ENCODE measurements at regions not wholly inside any gene's neighbourhood (a gene's known extent, or its start where the extent isn't known, plus 50 kb on each side); places are given as distances from the start of the nearest gene placed in this dataset.

DNA sequence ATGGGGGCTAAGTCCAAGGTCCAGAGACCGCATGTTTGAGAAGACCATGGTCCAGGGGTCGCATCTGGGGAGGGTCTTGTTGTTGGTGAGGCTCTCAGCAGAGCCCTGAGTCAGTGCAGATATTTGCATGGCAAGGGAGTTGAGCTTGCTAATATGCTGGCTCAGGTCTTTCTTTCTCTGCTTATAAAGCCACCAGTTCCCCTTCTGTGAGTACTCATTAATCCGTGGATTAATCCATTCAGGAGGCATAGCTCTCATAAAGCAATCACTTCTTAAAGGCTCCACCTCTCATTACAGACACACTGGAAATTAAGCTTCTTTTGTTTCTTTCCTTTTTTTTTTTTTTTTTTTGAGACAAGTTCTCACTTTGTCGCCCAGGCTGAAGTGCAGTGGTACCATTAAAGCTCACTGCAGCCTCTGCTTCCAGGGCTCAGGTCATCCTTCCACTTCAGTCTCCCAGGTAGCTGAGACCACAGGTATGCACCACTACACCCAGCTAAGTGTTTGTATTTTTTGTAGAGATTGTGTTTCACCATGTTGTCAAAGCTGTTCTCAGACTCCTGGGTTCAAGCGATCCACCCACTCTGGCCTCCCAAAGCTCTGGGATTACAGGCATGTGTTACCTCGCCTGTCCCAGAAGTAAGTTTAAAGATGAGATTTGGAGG lies 216.4 kb downstream of the SLITRK5 start:
- Mint-ChIP-seq H3K27me3 (no peaks in the 10 kb centered on the region), H3K4me3 (no peak overlapping the region), H3K4me1 (no peaks in the 10 kb centered on the region), H3K27ac (no peak overlapping the region), H3K36me3 (no peaks in the 10 kb centered on the region), H3K9me3 (peaks cover 0 to 11% (median 4%) of the 10 kb centered on the region in 9 donors)
- POLR2A ChIA-PET: no interaction called here
- DNase-seq (no peak), ATAC-seq (no peak)

- DNase-seq (no peak), ATAC-seq (no peak)
- Mint-ChIP-seq H3K4me3 (no peak overlapping the region), H3K9me3 (peaks cover 0 to 12% (median 4%) of the 10 kb centered on the region in 9 donors), H3K36me3 (no peaks in the 10 kb centered on the region), H3K27me3 (no peaks in the 10 kb centered on the region), H3K27ac (no peak overlapping the region), H3K4me1 (no peaks in the 10 kb centered on the region)
- POLR2A ChIA-PET: no interaction called here
Observed at GRCh38 chr13:87889254-87889653, 218.1 kb downstream of the SLITRK5 start.

DNA sequence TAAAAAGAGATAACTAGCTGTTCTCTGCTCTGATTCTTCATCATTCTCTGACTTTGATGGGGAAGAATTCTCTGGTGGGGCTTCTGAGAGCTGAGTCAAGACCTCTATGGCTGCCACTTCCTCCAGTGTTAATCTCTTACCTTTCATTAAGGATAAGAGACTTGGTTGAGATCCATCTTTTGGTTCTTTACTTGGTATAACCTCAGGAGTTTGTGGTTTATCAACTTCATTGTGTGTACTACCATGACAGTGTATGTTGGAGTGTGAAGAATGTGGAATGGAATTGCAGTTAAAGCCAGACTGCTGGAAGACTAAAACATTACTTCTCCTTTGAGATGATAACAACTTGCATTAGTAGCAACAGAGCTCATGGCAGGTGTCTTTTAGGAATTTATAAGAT lies 222.0 kb downstream of the SLITRK5 start:
- Mint-ChIP-seq H3K9me3 (peaks cover 0 to 7% (median 3%) of the 10 kb centered on the region in 9 donors), H3K27ac (no peak overlapping the region), H3K4me1 (peaks cover 0 to 2% (median 0%) of the 10 kb centered on the region in 4 donors), H3K27me3 (no peaks in the 10 kb centered on the region), H3K4me3 (no peak overlapping the region), H3K36me3 (no peaks in the 10 kb centered on the region)
- ATAC-seq (no peak), DNase-seq (no peak)
- POLR2A ChIA-PET: no interaction called here

DNA sequence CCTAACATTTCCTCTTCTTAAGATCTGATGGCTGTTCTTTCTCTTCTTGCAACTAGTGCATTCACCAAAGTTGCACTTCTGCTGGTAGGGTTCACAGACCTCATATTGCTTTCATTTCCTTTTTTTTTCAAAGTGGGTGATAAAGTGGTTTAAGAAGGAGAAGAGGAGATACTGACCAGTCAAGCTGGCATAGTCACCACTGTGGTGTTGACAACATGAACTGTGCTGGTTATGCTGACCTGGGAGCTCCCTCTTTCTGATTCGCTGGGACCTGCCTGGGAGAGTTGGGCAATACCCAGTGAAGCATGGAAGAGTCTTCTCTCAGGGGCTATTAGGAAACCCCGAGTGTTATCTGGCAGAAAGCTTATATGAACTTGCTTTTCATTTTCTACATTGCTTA lies 222.9 kb downstream of the SLITRK5 start:
- H3K27ac Mint-ChIP-seq: no peak overlapping the region
- DNase-seq: no peak
- H3K4me3 Mint-ChIP-seq: no peak overlapping the region
- H3K36me3 Mint-ChIP-seq: no peaks in the 10 kb centered on the region
- H3K27me3 Mint-ChIP-seq: no peaks in the 10 kb centered on the region
- no peak for ATAC-seq
- H3K4me1 Mint-ChIP-seq: peaks cover 0 to 2% (median 0%) of the 10 kb centered on the region in 4 donors
- peaks cover 0 to 9% (median 4%) of the 10 kb centered on the region in 9 donors for H3K9me3 Mint-ChIP-seq
- POLR2A ChIA-PET: no interaction called here

GRCh38 chr13:87903553-87903952 lies 232.4 kb downstream of the SLITRK5 start:
- H3K27me3 Mint-ChIP-seq: no peaks in the 10 kb centered on the region

DNA sequence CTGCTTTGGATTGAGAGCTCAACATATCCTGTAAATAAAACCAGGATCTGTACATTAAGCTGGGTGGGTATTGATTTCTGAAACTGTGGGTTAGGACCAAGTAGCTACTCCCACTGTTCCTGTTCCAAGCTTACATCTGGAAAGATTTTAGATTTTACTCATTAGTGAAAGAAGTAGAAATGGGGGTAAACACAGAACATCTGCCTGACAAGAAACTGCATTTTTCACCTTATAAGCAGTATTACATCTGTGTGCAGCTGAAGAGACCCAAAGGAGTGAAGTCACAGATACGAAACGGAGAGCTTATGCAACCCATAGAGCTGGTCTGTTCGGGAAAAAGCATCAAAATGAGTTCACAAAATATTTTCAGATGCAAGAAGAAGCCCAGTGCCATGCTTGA lies 235.2 kb downstream of the SLITRK5 start:
- POLR2A ChIA-PET: no interaction called here
- H3K4me1 Mint-ChIP-seq: no peaks in the 10 kb centered on the region
- H3K4me3 Mint-ChIP-seq: no peak overlapping the region
- H3K27ac Mint-ChIP-seq: no peak overlapping the region
- H3K27me3 Mint-ChIP-seq: no peaks in the 10 kb centered on the region
- ATAC-seq (no peak), DNase-seq (no peak)
- no peaks in the 10 kb centered on the region for H3K36me3 Mint-ChIP-seq
- peaks cover 0 to 8% (median 0%) of the 10 kb centered on the region in 9 donors for H3K9me3 Mint-ChIP-seq

More at GRCh38 chr13:87903553-87903952, 232.4 kb downstream of the SLITRK5 start:
- POLR2A ChIA-PET: no interaction called here
- Mint-ChIP-seq H3K4me1 (no peaks in the 10 kb centered on the region), H3K36me3 (no peaks in the 10 kb centered on the region), H3K27ac (no peak overlapping the region), H3K4me3 (no peak overlapping the region), H3K9me3 (peaks cover 0 to 12% (median 0%) of the 10 kb centered on the region in 9 donors)
- ATAC-seq: no peak
- DNase-seq: no peak

- H3K27ac Mint-ChIP-seq: no peak overlapping the region
- no peak for ATAC-seq
Observed at GRCh38 chr13:87907202-87907601, 236.0 kb downstream of the SLITRK5 start.

DNA sequence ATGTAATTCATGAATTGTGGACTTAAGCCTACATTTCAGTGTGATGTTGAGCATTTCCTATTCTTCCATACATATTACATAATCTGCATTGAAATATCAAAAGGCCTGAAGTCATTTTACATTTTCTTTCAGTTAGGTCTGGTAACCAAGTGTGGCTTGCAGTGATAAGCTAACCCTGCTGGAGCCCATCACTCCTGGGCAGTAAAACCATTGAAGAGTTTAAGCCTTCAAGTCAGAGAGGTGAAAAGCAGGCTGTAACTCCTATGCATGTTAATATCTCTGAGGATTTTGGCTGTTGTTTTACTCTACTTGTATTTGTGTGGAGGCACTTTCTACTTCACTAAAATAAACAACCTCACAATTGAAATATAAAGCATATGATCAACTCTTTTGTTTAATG lies 248.8 kb downstream of the SLITRK5 start:
- Mint-ChIP-seq H3K27me3 (no peaks in the 10 kb centered on the region), H3K4me1 (no peaks in the 10 kb centered on the region), H3K36me3 (no peaks in the 10 kb centered on the region), H3K9me3 (peaks cover 0 to 22% (median 4%) of the 10 kb centered on the region in 9 donors), H3K4me3 (no peak overlapping the region), H3K27ac (no peak overlapping the region)
- ATAC-seq (no peak), DNase-seq (no peak)
- POLR2A ChIA-PET: no interaction called here

More at GRCh38 chr13:87907202-87907601, 236.0 kb downstream of the SLITRK5 start:
- Mint-ChIP-seq H3K27me3 (no peaks in the 10 kb centered on the region), H3K9me3 (peaks cover 0 to 11% (median 5%) of the 10 kb centered on the region in 9 donors), H3K4me3 (no peak overlapping the region), H3K4me1 (no peaks in the 10 kb centered on the region), H3K36me3 (no peaks in the 10 kb centered on the region)
- POLR2A ChIA-PET: no interaction called here
- DNase-seq: no peak

GRCh38 chr13:87923753-87924152 lies 252.6 kb downstream of the SLITRK5 start:
- H3K36me3 Mint-ChIP-seq: no peaks in the 10 kb centered on the region
- no peak overlapping the region for H3K4me3 Mint-ChIP-seq
- no peak overlapping the region for H3K27ac Mint-ChIP-seq
- POLR2A ChIA-PET: no interaction called here
- no peak for DNase-seq
- H3K9me3 Mint-ChIP-seq: peaks cover 0 to 22% (median 2%) of the 10 kb centered on the region in 9 donors
- no peak for ATAC-seq
- H3K4me1 Mint-ChIP-seq: no peaks in the 10 kb centered on the region
- H3K27me3 Mint-ChIP-seq: no peaks in the 10 kb centered on the region

GRCh38 chr13:87925006-87925405 lies 253.8 kb downstream of the SLITRK5 start:
- no peaks in the 10 kb centered on the region for H3K27me3 Mint-ChIP-seq
- no peaks in the 10 kb centered on the region for H3K36me3 Mint-ChIP-seq
- no peaks in the 10 kb centered on the region for H3K4me1 Mint-ChIP-seq
- peaks cover 0 to 24% (median 3%) of the 10 kb centered on the region in 9 donors for H3K9me3 Mint-ChIP-seq
- no peak overlapping the region for H3K27ac Mint-ChIP-seq
- DNase-seq: no peak
- no peak for ATAC-seq
- no peak overlapping the region for H3K4me3 Mint-ChIP-seq
- POLR2A ChIA-PET: no interaction called here

DNA sequence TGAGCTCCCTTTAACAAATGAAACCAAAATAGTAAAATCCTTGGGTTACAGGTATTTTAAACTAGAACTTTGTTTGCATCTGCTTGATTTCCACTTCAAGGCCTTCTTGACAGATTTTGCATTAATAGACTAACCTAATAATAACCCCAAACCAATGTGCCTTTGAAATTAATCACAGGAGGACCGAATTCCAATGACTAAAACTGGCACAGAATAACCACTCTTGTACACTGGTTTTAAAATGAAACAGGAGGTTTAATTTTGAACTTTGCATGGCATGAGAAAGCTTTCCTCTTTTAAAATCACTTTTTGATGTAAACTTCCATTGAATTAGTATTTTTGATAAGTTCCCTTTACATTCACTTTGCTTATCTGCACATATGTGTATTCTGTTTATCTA lies 269.6 kb downstream of the SLITRK5 start:
- no peak for DNase-seq
- Mint-ChIP-seq H3K27me3 (no peaks in the 10 kb centered on the region), H3K27ac (no peak overlapping the region), H3K36me3 (no peaks in the 10 kb centered on the region), H3K4me3 (no peak overlapping the region), H3K4me1 (no peaks in the 10 kb centered on the region), H3K9me3 (peaks cover 0 to 3% (median 0%) of the 10 kb centered on the region in 9 donors)
- no peak for ATAC-seq
- POLR2A ChIA-PET: no interaction called here

GRCh38 chr13:87941226-87941625 lies 270.1 kb downstream of the SLITRK5 start:
- no peaks in the 10 kb centered on the region for H3K36me3 Mint-ChIP-seq
- no peak overlapping the region for H3K27ac Mint-ChIP-seq
- ATAC-seq (no peak), DNase-seq (no peak)
- H3K4me1 Mint-ChIP-seq: no peaks in the 10 kb centered on the region
- peaks cover 0 to 3% (median 0%) of the 10 kb centered on the region in 9 donors for H3K9me3 Mint-ChIP-seq
- no peaks in the 10 kb centered on the region for H3K27me3 Mint-ChIP-seq
- no peak overlapping the region for H3K4me3 Mint-ChIP-seq
- POLR2A ChIA-PET: no interaction called here

- DNase-seq: no peak
- POLR2A ChIA-PET: no interaction called here
- H3K27me3 Mint-ChIP-seq: no peaks in the 10 kb centered on the region
- ATAC-seq: no peak
- peaks cover 0 to 3% (median 0%) of the 10 kb centered on the region in 9 donors for H3K9me3 Mint-ChIP-seq
- H3K36me3 Mint-ChIP-seq: no peaks in the 10 kb centered on the region
- H3K4me1 Mint-ChIP-seq: no peaks in the 10 kb centered on the region
- H3K27ac Mint-ChIP-seq: no peak overlapping the region
- no peak overlapping the region for H3K4me3 Mint-ChIP-seq
Observed at GRCh38 chr13:87942205-87942604, 271.0 kb downstream of the SLITRK5 start.

DNA sequence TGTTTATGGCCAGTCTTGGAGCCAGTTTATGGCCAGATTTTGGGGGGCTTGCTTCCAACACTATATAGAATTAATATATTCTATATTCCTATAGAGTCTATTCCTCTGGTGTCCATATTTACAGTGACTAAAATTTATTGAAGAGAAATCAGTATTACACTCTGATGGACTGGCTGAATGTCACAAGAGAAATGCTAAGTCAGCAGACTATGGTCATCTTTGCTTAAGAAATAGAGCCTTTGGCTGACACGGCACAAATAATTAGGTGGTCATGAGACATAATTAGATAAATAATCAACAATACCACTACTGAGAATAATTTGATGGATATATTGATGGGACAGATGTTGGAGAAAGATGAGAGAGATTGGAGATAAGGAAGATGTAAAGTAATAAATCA lies 272.9 kb downstream of the SLITRK5 start:
- Mint-ChIP-seq H3K4me3 (no peak overlapping the region), H3K9me3 (peaks cover 0 to 3% (median 0%) of the 10 kb centered on the region in 9 donors)
- POLR2A ChIA-PET: no interaction called here

More for the DNA sequence above, 272.9 kb downstream of the SLITRK5 start:
- DNase-seq (no peak), ATAC-seq (no peak)
- H3K4me1 Mint-ChIP-seq: no peaks in the 10 kb centered on the region
- H3K27me3 Mint-ChIP-seq: no peaks in the 10 kb centered on the region
- H3K36me3 Mint-ChIP-seq: no peaks in the 10 kb centered on the region
- no peak overlapping the region for H3K27ac Mint-ChIP-seq

Measured in naive thymus-derived CD8-positive, alpha-beta T cell (primary cell).